ENCODE measurements at regions not wholly inside any gene's neighbourhood (a gene's known extent, or its start where the extent isn't known, plus 50 kb on each side); places are given as distances from the start of the nearest gene placed in this dataset.

DNA sequence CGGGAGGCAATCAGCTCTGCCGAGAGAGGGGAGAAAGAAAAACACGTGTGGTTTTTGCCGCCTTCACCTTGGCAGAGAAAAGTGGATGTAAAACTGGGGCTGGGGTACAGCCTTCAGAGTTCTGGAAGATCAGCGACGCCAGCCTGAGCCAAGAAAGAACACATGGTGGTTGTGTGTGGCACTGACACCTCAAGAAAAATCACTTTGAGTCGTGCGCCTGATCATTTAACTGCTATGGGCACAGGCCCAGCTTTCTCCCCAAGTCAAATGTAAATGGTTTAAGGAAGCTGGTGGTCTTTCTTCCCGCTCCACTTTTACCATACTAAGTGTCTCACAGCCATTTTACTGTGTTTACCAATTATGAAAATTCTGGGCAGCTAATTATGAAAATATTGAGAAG, 461.8 kb upstream of the SOX9 start:
- TF ChIP-seq, protein P1, sequence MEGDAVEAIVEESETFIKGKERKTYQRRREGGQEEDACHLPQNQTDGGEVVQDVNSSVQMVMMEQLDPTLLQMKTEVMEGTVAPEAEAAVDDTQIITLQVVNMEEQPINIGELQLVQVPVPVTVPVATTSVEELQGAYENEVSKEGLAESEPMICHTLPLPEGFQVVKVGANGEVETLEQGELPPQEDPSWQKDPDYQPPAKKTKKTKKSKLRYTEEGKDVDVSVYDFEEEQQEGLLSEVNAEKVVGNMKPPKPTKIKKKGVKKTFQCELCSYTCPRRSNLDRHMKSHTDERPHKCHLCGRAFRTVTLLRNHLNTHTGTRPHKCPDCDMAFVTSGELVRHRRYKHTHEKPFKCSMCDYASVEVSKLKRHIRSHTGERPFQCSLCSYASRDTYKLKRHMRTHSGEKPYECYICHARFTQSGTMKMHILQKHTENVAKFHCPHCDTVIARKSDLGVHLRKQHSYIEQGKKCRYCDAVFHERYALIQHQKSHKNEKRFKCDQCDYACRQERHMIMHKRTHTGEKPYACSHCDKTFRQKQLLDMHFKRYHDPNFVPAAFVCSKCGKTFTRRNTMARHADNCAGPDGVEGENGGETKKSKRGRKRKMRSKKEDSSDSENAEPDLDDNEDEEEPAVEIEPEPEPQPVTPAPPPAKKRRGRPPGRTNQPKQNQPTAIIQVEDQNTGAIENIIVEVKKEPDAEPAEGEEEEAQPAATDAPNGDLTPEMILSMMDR (IDR thresholded peaks at IDR 0.05): no peak
- TF ChIP-seq POLR2A (IDR thresholded peaks at IDR 0.05) (no peak), POLR2AphosphoS5 (IDR thresholded peaks at IDR 0.05) (no peak)
